ENCODE measurements at regions not wholly inside any gene's neighbourhood (a gene's known extent, or its start where the extent isn't known, plus 50 kb on each side); places are given as distances from the start of the nearest gene placed in this dataset.

GRCh38 chr3:95319921-95320494, 1257.1 kb downstream of the NSUN3 start:
- TF ChIP-seq POLR2A (IDR thresholded peaks at IDR 0.05) (no peak), CTCF (IDR thresholded peaks at IDR 0.05) (no peak)

Measured in transverse colon (tissue), 3 donors.